ENCODE measurements at regions not wholly inside any gene's neighbourhood (a gene's known extent, or its start where the extent isn't known, plus 50 kb on each side); places are given as distances from the start of the nearest gene placed in this dataset.

DNA sequence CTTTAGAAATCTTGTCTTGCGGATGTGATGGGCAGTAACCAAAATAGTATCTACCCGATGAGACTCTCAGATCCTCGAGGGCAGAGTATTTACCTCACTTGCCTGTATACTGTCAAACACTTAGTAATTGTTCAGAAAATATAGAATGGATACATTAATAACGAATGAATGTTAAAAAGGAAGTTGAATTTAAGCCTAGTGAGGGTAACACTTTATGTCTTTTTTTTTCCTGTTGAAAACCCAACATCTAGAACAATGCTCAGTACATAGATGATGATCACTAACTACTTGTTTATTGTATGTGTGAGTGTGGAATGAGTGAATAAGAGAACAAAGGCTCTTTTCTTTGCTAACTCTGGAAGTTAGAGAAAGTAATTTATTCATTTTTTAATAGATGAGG is 195.7 kb downstream of the MIAT start:
- DNase-seq (ENCODE audit: low spot score, unreplicated experiment), result no peak
- no peaks in the 10 kb centered on the region for H3K4me1 Mint-ChIP-seq (ENCODE audit: low read depth)
- no peaks in the 10 kb centered on the region for H3K9me3 Mint-ChIP-seq (ENCODE audit: low read depth)
- no peak overlapping the region for H3K4me3 Mint-ChIP-seq (ENCODE audit: low read depth)
- TF ChIP-seq, protein P1, sequence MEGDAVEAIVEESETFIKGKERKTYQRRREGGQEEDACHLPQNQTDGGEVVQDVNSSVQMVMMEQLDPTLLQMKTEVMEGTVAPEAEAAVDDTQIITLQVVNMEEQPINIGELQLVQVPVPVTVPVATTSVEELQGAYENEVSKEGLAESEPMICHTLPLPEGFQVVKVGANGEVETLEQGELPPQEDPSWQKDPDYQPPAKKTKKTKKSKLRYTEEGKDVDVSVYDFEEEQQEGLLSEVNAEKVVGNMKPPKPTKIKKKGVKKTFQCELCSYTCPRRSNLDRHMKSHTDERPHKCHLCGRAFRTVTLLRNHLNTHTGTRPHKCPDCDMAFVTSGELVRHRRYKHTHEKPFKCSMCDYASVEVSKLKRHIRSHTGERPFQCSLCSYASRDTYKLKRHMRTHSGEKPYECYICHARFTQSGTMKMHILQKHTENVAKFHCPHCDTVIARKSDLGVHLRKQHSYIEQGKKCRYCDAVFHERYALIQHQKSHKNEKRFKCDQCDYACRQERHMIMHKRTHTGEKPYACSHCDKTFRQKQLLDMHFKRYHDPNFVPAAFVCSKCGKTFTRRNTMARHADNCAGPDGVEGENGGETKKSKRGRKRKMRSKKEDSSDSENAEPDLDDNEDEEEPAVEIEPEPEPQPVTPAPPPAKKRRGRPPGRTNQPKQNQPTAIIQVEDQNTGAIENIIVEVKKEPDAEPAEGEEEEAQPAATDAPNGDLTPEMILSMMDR (IDR thresholded peaks at IDR 0.05; ENCODE audit: unreplicated experiment), result no peak
- peaks cover 16% of the 10 kb centered on the region for H3K27me3 Mint-ChIP-seq
- no peak overlapping the region for H3K27ac Mint-ChIP-seq
- H3K36me3 Mint-ChIP-seq (ENCODE audit: insufficient read depth), result no peaks in the 10 kb centered on the region

DNA sequence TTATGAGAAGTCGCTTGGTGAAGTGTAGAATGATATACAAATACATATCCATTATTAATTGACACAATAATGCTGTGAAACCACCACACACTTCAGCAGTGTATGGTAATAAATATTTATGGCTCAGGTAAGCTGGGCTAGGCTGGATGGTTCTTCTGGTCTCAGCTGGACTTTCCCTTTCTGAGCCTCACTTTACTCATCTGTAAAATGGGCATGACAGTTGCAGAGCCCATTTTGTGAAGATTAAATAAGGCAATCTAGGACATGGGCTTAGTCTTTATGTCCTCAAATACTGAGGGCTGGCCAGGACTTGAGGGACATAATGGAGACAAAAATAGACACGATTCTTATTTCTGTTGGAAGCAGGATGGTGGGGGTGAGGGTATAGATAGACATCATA is 196.1 kb downstream of the MIAT start:
- no peaks in the 10 kb centered on the region for H3K9me3 Mint-ChIP-seq (ENCODE audit: low read depth)
- TF ChIP-seq, protein P1 (IDR thresholded peaks at IDR 0.05; ENCODE audit: unreplicated experiment), result no peak
- H3K4me1 Mint-ChIP-seq (ENCODE audit: low read depth), result no peaks in the 10 kb centered on the region
- H3K4me3 Mint-ChIP-seq (ENCODE audit: low read depth), result no peak overlapping the region
- no peak overlapping the region for H3K27ac Mint-ChIP-seq
- DNase-seq (ENCODE audit: low spot score, unreplicated experiment), result no peak
- no peaks in the 10 kb centered on the region for H3K36me3 Mint-ChIP-seq (ENCODE audit: insufficient read depth)
- H3K27me3 Mint-ChIP-seq, result peaks cover 16% of the 10 kb centered on the region

DNA sequence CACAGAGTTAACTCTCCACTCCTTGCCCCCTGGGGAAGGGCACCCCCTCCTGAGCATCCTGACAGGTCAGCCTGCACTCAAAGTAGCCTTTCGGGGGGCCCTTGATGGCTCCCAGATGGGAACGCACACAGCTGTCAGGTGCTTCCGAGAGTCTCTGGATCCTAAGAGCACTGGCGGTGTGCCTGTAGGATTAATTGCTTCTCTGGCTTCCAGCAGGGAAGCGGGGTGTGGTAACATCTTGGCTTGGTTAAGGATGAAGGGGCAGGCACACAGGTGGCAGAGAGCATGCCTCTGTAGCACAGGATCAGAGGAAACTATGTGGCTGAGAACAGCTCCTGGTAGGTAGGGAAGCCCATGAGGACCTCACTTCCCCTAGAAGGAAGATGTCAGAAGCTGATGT is 199.8 kb downstream of the MIAT start:
- Mint-ChIP-seq H3K4me3 (ENCODE audit: low read depth) (no peak overlapping the region), H3K9me3 (ENCODE audit: low read depth) (peaks cover 3% of the 10 kb centered on the region), H3K36me3 (ENCODE audit: insufficient read depth) (no peaks in the 10 kb centered on the region), H3K27me3 (peaks cover 11% of the 10 kb centered on the region), H3K4me1 (ENCODE audit: low read depth) (no peaks in the 10 kb centered on the region), H3K27ac (no peak overlapping the region)
- TF ChIP-seq, protein P1 (IDR thresholded peaks at IDR 0.05; ENCODE audit: unreplicated experiment), result no peak
- no peak for DNase-seq (ENCODE audit: low spot score, unreplicated experiment)

DNA sequence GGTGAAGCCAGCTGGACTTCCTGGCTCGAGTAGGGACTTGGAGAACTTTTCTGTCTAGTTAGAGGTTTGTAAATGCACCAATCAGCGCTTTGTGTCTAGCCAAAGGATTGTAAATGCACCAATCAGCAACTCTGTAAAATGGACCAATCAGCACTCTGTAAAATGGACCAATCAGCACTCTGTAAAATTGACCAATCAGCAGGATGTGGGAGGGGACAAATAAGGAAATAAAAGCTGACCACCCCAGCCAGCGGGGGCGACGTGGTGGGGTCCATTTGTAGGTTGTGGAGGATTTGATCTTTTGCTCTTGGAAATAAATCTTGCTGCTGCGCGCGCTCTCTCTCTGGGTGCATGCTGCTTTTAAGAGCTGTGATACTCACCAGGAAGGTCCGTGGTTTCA is 202.9 kb downstream of the MIAT start:
- no peaks in the 10 kb centered on the region for H3K36me3 Mint-ChIP-seq (ENCODE audit: insufficient read depth)
- H3K4me1 Mint-ChIP-seq (ENCODE audit: low read depth), result no peaks in the 10 kb centered on the region
- H3K27ac Mint-ChIP-seq, result no peak overlapping the region
- no peak for DNase-seq (ENCODE audit: low spot score, unreplicated experiment)
- peaks cover 3% of the 10 kb centered on the region for H3K9me3 Mint-ChIP-seq (ENCODE audit: low read depth)
- TF ChIP-seq, protein P1 (IDR thresholded peaks at IDR 0.05; ENCODE audit: unreplicated experiment), result no peak
- H3K4me3 Mint-ChIP-seq (ENCODE audit: low read depth), result no peak overlapping the region
- peaks cover 8% of the 10 kb centered on the region for H3K27me3 Mint-ChIP-seq

DNA sequence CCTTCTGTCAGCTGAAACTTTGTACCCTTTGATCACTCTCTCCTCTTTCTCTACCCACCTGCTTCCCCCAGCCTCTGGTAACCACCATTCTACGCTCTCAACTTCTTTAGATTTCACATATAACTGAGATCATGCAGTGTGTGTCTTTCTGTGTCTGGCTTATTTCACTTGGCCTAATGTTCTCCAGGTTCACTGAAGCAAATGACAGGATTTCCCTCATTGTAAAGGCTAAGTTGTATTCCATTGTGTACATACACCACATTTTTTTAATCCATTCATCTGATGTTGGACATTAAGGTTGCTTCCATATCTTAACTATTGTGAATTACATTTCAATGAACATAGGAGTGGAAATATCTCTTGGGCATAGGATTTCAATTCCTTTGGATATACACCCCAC is 207.6 kb downstream of the MIAT start:
- H3K4me3 Mint-ChIP-seq (ENCODE audit: low read depth), result no peak overlapping the region
- H3K9me3 Mint-ChIP-seq (ENCODE audit: low read depth), result peaks cover 15% of the 10 kb centered on the region

More for the DNA sequence above, 207.6 kb downstream of the MIAT start:
- no peaks in the 10 kb centered on the region for H3K36me3 Mint-ChIP-seq (ENCODE audit: insufficient read depth)
- no peak for DNase-seq (ENCODE audit: low spot score, unreplicated experiment)
- TF ChIP-seq, protein P1 (IDR thresholded peaks at IDR 0.05; ENCODE audit: unreplicated experiment), result no peak
- no peak overlapping the region for H3K27ac Mint-ChIP-seq
- H3K27me3 Mint-ChIP-seq, result peaks cover 4% of the 10 kb centered on the region
- no peaks in the 10 kb centered on the region for H3K4me1 Mint-ChIP-seq (ENCODE audit: low read depth)

Measured in progenitor cell of endocrine pancreas (in vitro differentiated cells).